Tibial nerve (tissue), 4 donors: ENCODE measurements at regions not wholly inside any gene's neighbourhood (a gene's known extent, or its start where the extent isn't known, plus 50 kb on each side); places are given as distances from the start of the nearest gene placed in this dataset.
"Not testable (repeated sequence)": the region's sequence is repeated elsewhere in the genome, so short reads cannot be mapped to it uniquely, and the experiment has no call there.

ENCODE experiments used
- DNase-seq, 2 donors: peaks; one replicate each; pipeline ENCODE4 v3.0.0-alpha.2; 2019; ENCODE audit warnings: low spot score in 2 of 2
- H3K27ac ChIP-seq, 4 donors: fragments of 200-600 bp; sonication (generic) in 3 of 4; one replicate each; pipeline ENCODE4 v1.5.1; 2017 to 2019; ENCODE audit warnings: mild to moderate bottlenecking in 1 of 4
- H3K27me3 ChIP-seq, 2 donors: fragments of 200-600 bp; sonication (generic) in 1 of 2; one replicate each; pipeline versions ENCODE4 v1.5.1 to v1.6.0; 2017 to 2019
- H3K36me3 ChIP-seq, 3 donors: fragments of 200-600 bp; sonication (generic); one replicate each; pipeline ENCODE4 v1.5.1; 2018 to 2019
- H3K4me1 ChIP-seq, 4 donors: fragments of 200-600 bp; sonication (generic) in 3 of 4; one replicate each; pipeline ENCODE4 v1.5.1; 2017 to 2019
- H3K4me3 ChIP-seq, 4 donors: fragments of 200-600 bp; sonication (generic) in 3 of 4; one replicate each; pipeline ENCODE4 v1.5.1; 2017 to 2019; ENCODE audit warnings: mild to moderate bottlenecking in 1 of 4, moderate library complexity in 1 of 4
- H3K9me3 ChIP-seq, 4 donors: fragments of 200-600 bp; sonication (generic) in 3 of 4; one replicate each; pipeline ENCODE4 v1.5.1; 2017 to 2019
- EP300 ChIP-seq, 2 donors: sonication (generic); formaldehyde crosslinking; IDR thresholded peaks; one replicate each; pipeline ENCODE4 v1.6.1; 2017; ENCODE audit warnings: antibody characterized with exemption in 2 of 2, mild to moderate bottlenecking in 1 of 2
- POLR2A ChIP-seq, 2 donors: fragments of 450-650 bp; IDR thresholded peaks; one replicate each; pipeline ENCODE4 v1.6.1; 2017; ENCODE audit warnings: antibody characterized with exemption in 2 of 2, mild to moderate bottlenecking in 2 of 2, moderate library complexity in 2 of 2
- WGBS, 2 donors: methylation state at CpG; one replicate each; pipeline ENCODE4 v1.1.5; 2018; 5-methylcytosine and 5-hydroxymethylcytosine counted together
- TF ChIP-seq, protein P1 (sequence below), 5 experiments: fragments of 200-600 bp in 3 of 5; fragments of 450-650 bp in 2 of 5; sonication (generic) in 3 of 5; IDR thresholded peaks; one replicate each; pipeline ENCODE4 v1.5.1; 2016 to 2019; ENCODE audit warnings: antibody characterized with exemption in 5 of 5, mild to moderate bottlenecking in 3 of 5, moderate library complexity in 2 of 5

DNA sequence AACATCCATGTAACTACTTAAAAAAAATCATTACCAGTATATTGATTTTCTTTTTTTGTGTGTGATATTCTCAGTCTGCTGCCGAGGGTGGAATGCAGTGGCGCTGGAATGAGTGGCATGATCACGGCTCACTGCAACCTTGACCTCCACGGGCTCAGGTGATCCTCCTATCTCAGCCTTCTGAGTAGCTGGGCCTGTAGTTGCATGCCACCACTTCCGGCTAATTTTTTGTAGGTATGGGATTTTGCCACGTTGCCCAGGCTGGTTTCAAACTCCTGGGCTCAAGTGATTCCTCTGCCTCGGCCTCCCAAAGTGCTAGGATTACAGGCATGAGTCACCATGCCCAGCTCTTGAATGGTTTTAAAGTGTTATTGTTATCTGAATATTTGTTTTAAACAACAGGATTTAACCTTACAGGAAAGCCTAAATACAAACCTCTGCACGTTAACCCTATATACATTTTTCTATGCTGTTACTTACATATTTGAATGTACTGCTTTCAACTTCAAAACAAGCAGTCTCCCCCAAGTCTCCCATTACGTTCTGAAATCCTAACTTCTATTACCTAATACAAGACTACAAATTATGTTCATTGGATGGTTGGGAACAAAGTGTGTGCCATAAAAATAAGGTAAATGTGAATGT, 61.7 kb downstream of the KPNA2 start:
- no peak overlapping the region for H3K4me3 ChIP-seq
- TF ChIP-seq POLR2A (IDR thresholded peaks at IDR 0.05) (no peak), EP300 (IDR thresholded peaks at IDR 0.05) (no peak)
- TF ChIP-seq, protein P1, sequence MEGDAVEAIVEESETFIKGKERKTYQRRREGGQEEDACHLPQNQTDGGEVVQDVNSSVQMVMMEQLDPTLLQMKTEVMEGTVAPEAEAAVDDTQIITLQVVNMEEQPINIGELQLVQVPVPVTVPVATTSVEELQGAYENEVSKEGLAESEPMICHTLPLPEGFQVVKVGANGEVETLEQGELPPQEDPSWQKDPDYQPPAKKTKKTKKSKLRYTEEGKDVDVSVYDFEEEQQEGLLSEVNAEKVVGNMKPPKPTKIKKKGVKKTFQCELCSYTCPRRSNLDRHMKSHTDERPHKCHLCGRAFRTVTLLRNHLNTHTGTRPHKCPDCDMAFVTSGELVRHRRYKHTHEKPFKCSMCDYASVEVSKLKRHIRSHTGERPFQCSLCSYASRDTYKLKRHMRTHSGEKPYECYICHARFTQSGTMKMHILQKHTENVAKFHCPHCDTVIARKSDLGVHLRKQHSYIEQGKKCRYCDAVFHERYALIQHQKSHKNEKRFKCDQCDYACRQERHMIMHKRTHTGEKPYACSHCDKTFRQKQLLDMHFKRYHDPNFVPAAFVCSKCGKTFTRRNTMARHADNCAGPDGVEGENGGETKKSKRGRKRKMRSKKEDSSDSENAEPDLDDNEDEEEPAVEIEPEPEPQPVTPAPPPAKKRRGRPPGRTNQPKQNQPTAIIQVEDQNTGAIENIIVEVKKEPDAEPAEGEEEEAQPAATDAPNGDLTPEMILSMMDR (IDR thresholded peaks at IDR 0.05): no peak
- no peak for DNase-seq
- H3K27me3 ChIP-seq: no peaks in the 10 kb centered on the region
- H3K4me1 ChIP-seq: peaks cover 0 to 9% (median 0%) of the 10 kb centered on the region in 4 donors
- no peak overlapping the region for H3K27ac ChIP-seq
- WGBS, 2 donors: 78 to 80% methylated on average over 9 of the region's 9 CpGs
- no peaks in the 10 kb centered on the region for H3K9me3 ChIP-seq
- no peaks in the 10 kb centered on the region for H3K36me3 ChIP-seq

GRCh38 chr17:68099341-68099753, 63.8 kb downstream of the KPNA2 start:
- H3K27me3 ChIP-seq, H3K4me3 ChIP-seq, H3K9me3 ChIP-seq, DNase-seq, H3K36me3 ChIP-seq, H3K27ac ChIP-seq: not testable (repeated sequence)
- peaks cover 0 to 25% (median 4%) of the 10 kb centered on the region in 4 donors for H3K4me1 ChIP-seq
- WGBS, 2 donors: 97 to 98% methylated on average over 18 to 25 of the region's 29 CpGs

GRCh38 chr17:68100000-68100641, 64.6 kb downstream of the KPNA2 start:
- Histone ChIP-seq H3K4me1 (peaks cover 0 to 25% (median 4%) of the 10 kb centered on the region in 4 donors), H3K4me3 (no peak overlapping the region), H3K36me3 (no peaks in the 10 kb centered on the region), H3K9me3 (no peaks in the 10 kb centered on the region), H3K27ac (no peak overlapping the region), H3K27me3 (no peaks in the 10 kb centered on the region)
- TF ChIP-seq, protein P1 (IDR thresholded peaks at IDR 0.05): no peak
- TF ChIP-seq EP300 (IDR thresholded peaks at IDR 0.05) (no peak), POLR2A (IDR thresholded peaks at IDR 0.05) (no peak)
- 85 to 92% methylated on average over 16 to 17 of the region's 17 CpGs for WGBS, 2 donors
- DNase-seq: no peak

- H3K4me3 ChIP-seq: peak overlapping the region; percentile 55 to 97 (median 80)
- H3K4me1 ChIP-seq: peaks cover 0 to 27% (median 4%) of the 10 kb centered on the region in 4 donors
- H3K27me3 ChIP-seq: no peaks in the 10 kb centered on the region
- 10 to 11% methylated on average over 24 to 31 of the region's 88 CpGs for WGBS, 2 donors
- peak overlapping the region; percentile 89 to 97 (median 95) for H3K27ac ChIP-seq
- no peaks in the 10 kb centered on the region for H3K36me3 ChIP-seq
- no peaks in the 10 kb centered on the region for H3K9me3 ChIP-seq
- TF ChIP-seq EP300 (IDR thresholded peaks at IDR 0.05): peak in 1 of 2 donors; percentile 97
- TF ChIP-seq, protein P1 (IDR thresholded peaks at IDR 0.05): no peak
- TF ChIP-seq POLR2A (IDR thresholded peaks at IDR 0.05): peak; percentile 68 to 95
- DNase-seq: peak; percentile 89 to 92
Measured at GRCh38 chr17:68101075-68101986, 65.8 kb downstream of the KPNA2 start.

DNA sequence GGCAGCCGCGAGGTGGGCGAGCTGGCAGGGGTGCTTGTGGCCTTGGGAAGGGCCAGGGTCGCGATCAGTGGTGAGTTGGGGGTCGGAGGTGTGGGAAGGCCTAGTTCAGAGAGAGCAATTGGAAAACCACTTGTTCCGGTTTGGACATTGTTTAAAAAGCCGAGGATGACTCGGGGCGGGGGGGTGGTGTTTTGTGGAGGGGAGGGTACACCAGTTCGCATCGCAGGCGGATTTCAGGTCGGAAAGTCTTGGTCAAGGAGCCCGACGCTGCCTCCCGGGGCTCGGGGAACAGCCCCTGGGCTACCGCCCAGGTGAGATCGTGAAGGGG, 66.4 kb downstream of the KPNA2 start:
- no peaks in the 10 kb centered on the region for H3K9me3 ChIP-seq
- peak in 1 of 2 donors; percentile 17 for DNase-seq
- H3K36me3 ChIP-seq: peaks cover 0 to under 1% (median 0%) of the 10 kb centered on the region in 3 donors
- no peaks in the 10 kb centered on the region for H3K27me3 ChIP-seq
- 0 to 1% methylated on average over 15 to 19 of the region's 20 CpGs for WGBS, 2 donors
- H3K4me1 ChIP-seq: peaks cover 0 to 31% (median 4%) of the 10 kb centered on the region in 4 donors
- peak overlapping the region; percentile 89 to 97 (median 95) for H3K27ac ChIP-seq
- TF ChIP-seq POLR2A (IDR thresholded peaks at IDR 0.05) (no peak), EP300 (IDR thresholded peaks at IDR 0.05) (no peak)
- TF ChIP-seq, protein P1 (IDR thresholded peaks at IDR 0.05): no peak
- H3K4me3 ChIP-seq: peak overlapping the region; percentile 55 to 97 (median 80)
